Skeletal muscle tissue (tissue), 3 donors: ENCODE measurements at regions not wholly inside any gene's neighbourhood (a gene's known extent, or its start where the extent isn't known, plus 50 kb on each side); places are given as distances from the start of the nearest gene placed in this dataset.
"Not testable (repeated sequence)": the region's sequence is repeated elsewhere in the genome, so short reads cannot be mapped to it uniquely, and the experiment has no call there.

Experiments used
- H3K27ac ChIP-seq: one replicate; pipeline ENCODE4 v1.7.0; 2013; ENCODE audit warnings: mild to moderate bottlenecking, low read depth, low read length, inconsistent platforms
- H3K27me3 ChIP-seq, 3 donors: one replicate each; pipeline ENCODE4 v1.7.0; 2013; ENCODE audit warnings: low read length in 3 of 3; ENCODE audit not compliant: control insufficient read depth in 3 of 3, insufficient read depth in 3 of 3
- H3K36me3 ChIP-seq, 3 donors: one replicate each; pipeline ENCODE4 v1.7.0; 2013; ENCODE audit warnings: low read length in 3 of 3; ENCODE audit not compliant: control insufficient read depth in 3 of 3, insufficient read depth in 3 of 3
- H3K4me1 ChIP-seq, 3 donors: one replicate each; pipeline ENCODE4 v1.7.0; 2013; ENCODE audit warnings: low read length in 3 of 3, mild to moderate bottlenecking in 3 of 3; ENCODE audit not compliant: control insufficient read depth in 3 of 3, insufficient read depth in 3 of 3
- H3K4me3 ChIP-seq, 3 donors: one replicate each; pipeline ENCODE4 v1.7.0; 2013; ENCODE audit warnings: low read length in 3 of 3
- H3K9ac ChIP-seq, 3 donors: one replicate each; pipeline ENCODE4 v1.7.0; 2013; ENCODE audit warnings: low read length in 3 of 3, mild to moderate bottlenecking in 3 of 3, moderate library complexity in 2 of 3, low read depth in 1 of 3
- H3K9me3 ChIP-seq, 3 donors: one replicate each; pipeline ENCODE4 v1.7.0; 2013; ENCODE audit warnings: low read length in 3 of 3; ENCODE audit not compliant: control insufficient read depth in 3 of 3
- donor health status: Osteomylitis.

GRCh38 chr6:15941168-15941567 lies 187.7 kb upstream of the MYLIP start:
- no peaks in the 10 kb centered on the region for H3K36me3 ChIP-seq
- H3K9ac ChIP-seq, result no peak overlapping the region
- H3K9me3 ChIP-seq, result peaks cover 0 to 3% (median 0%) of the 10 kb centered on the region in 3 donors
- H3K4me1 ChIP-seq, result no peaks in the 10 kb centered on the region
- no peak overlapping the region for H3K4me3 ChIP-seq
- no peaks in the 10 kb centered on the region for H3K27me3 ChIP-seq
- no peak overlapping the region for H3K27ac ChIP-seq

DNA sequence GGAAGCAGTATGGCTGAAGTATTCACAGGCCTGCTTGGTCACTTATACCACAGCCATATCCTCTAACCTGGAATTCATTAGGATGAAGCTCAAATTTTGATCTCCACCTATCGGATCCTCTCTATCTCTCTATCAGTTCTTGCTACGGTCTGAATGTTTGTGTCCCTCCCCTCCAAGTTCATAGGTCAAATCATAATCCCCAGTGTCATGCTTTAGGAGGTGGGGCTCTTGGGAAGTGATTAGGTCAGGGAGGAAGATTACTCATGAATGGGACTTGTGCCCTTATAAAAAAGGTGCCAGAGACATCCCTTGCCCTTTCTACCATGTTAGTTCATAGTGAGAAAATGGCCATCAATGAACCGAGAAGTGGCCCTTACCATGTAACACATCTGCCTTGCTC lies 190.8 kb upstream of the MYLIP start:
- Histone ChIP-seq H3K4me1 (no peaks in the 10 kb centered on the region), H3K27me3 (no peaks in the 10 kb centered on the region), H3K36me3 (no peaks in the 10 kb centered on the region), H3K27ac (no peak overlapping the region), H3K9me3 (peaks cover 0 to 3% (median 0%) of the 10 kb centered on the region in 3 donors), H3K9ac (no peak overlapping the region), H3K4me3 (no peak overlapping the region)

GRCh38 chr6:15937602-15938001 lies 191.3 kb upstream of the MYLIP start:
- no peaks in the 10 kb centered on the region for H3K36me3 ChIP-seq
- no peak overlapping the region for H3K9ac ChIP-seq

GRCh38 chr6:15936503-15936902 lies 192.4 kb upstream of the MYLIP start:
- no peaks in the 10 kb centered on the region for H3K4me1 ChIP-seq
- no peak overlapping the region for H3K4me3 ChIP-seq
- no peaks in the 10 kb centered on the region for H3K36me3 ChIP-seq
- H3K9me3 ChIP-seq, result peaks cover 0 to 3% (median 0%) of the 10 kb centered on the region in 3 donors
- no peak overlapping the region for H3K9ac ChIP-seq
- H3K27me3 ChIP-seq, result no peaks in the 10 kb centered on the region
- H3K27ac ChIP-seq, result no peak overlapping the region

More at GRCh38 chr6:15937602-15938001, 191.3 kb upstream of the MYLIP start:
- H3K27ac ChIP-seq, result no peak overlapping the region
- no peaks in the 10 kb centered on the region for H3K27me3 ChIP-seq
- no peak overlapping the region for H3K4me3 ChIP-seq
- H3K9me3 ChIP-seq, result peaks cover 0 to 3% (median 0%) of the 10 kb centered on the region in 3 donors
- no peaks in the 10 kb centered on the region for H3K4me1 ChIP-seq

- H3K4me1 ChIP-seq, result no peaks in the 10 kb centered on the region
- no peak overlapping the region for H3K4me3 ChIP-seq
- no peaks in the 10 kb centered on the region for H3K36me3 ChIP-seq
- peaks cover 0 to 3% (median 0%) of the 10 kb centered on the region in 3 donors for H3K9me3 ChIP-seq
- no peak overlapping the region for H3K27ac ChIP-seq
- no peaks in the 10 kb centered on the region for H3K27me3 ChIP-seq
- H3K9ac ChIP-seq, result no peak overlapping the region
Measured at GRCh38 chr6:15935661-15936060, 193.2 kb upstream of the MYLIP start.

DNA sequence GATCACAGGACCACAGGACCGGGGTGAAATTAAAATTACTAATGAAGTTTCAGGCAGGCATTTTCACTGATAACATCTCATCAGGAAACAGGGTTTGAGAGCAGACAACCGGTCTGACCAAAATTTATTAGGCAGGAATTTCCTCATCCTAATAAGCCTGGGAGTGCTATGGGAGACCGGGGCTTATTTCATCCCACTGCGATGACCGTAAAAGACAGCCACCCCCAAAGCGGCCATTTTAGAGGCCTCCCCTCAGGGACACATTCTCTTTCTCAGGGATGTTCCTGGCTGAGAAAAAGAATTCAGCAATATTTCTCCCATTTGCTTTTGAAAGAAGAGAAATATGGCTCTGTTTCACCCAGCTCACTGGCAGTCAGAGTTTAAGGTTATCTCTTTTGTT lies 197.2 kb upstream of the MYLIP start:
- H3K27me3 ChIP-seq, H3K9me3 ChIP-seq, H3K36me3 ChIP-seq, H3K4me1 ChIP-seq, H3K4me3 ChIP-seq, H3K27ac ChIP-seq, H3K9ac ChIP-seq: not testable (repeated sequence)

- no peaks in the 10 kb centered on the region for H3K36me3 ChIP-seq
- no peak overlapping the region for H3K27ac ChIP-seq
- H3K4me3 ChIP-seq, result no peak overlapping the region
- no peaks in the 10 kb centered on the region for H3K9me3 ChIP-seq
- H3K27me3 ChIP-seq, result no peaks in the 10 kb centered on the region
- H3K4me1 ChIP-seq, result peaks cover 6 to 12% (median 8%) of the 10 kb centered on the region in 3 donors
- no peak overlapping the region for H3K9ac ChIP-seq
Measured at GRCh38 chr6:15930207-15930606, 198.7 kb upstream of the MYLIP start.

- H3K4me3 ChIP-seq, result no peak overlapping the region
- H3K27ac ChIP-seq, result no peak overlapping the region
- peaks cover 6 to 12% (median 8%) of the 10 kb centered on the region in 3 donors for H3K4me1 ChIP-seq
- no peak overlapping the region for H3K9ac ChIP-seq
- no peaks in the 10 kb centered on the region for H3K27me3 ChIP-seq
- no peaks in the 10 kb centered on the region for H3K36me3 ChIP-seq
- no peaks in the 10 kb centered on the region for H3K9me3 ChIP-seq
Measured at GRCh38 chr6:15929685-15930084, 199.2 kb upstream of the MYLIP start.

- H3K36me3 ChIP-seq, result no peaks in the 10 kb centered on the region
- H3K4me3 ChIP-seq, result no peak overlapping the region
- H3K9me3 ChIP-seq, result no peaks in the 10 kb centered on the region
- no peak overlapping the region for H3K9ac ChIP-seq
- no peaks in the 10 kb centered on the region for H3K27me3 ChIP-seq
- no peak overlapping the region for H3K27ac ChIP-seq
- H3K4me1 ChIP-seq, result peaks cover 6 to 12% (median 8%) of the 10 kb centered on the region in 3 donors
Measured at GRCh38 chr6:15927531-15928225, 201.2 kb upstream of the MYLIP start.

GRCh38 chr6:15926256-15926655 lies 202.6 kb upstream of the MYLIP start:
- Histone ChIP-seq H3K36me3 (no peaks in the 10 kb centered on the region), H3K27ac (no peak overlapping the region), H3K4me3 (no peak overlapping the region), H3K4me1 (peaks cover 6 to 12% (median 8%) of the 10 kb centered on the region in 3 donors), H3K27me3 (no peaks in the 10 kb centered on the region), H3K9ac (no peak overlapping the region), H3K9me3 (no peaks in the 10 kb centered on the region)
